H1 (cell line): ENCODE measurements at regions not wholly inside any gene's neighbourhood (a gene's known extent, or its start where the extent isn't known, plus 50 kb on each side); places are given as distances from the start of the nearest gene placed in this dataset.
"Not testable (repeated sequence)": the region's sequence is repeated elsewhere in the genome, so short reads cannot be mapped to it uniquely, and the experiment has no call there.

ENCODE experiments used
- CTCF ChIA-PET: fragments of 300-600 bp; sonication (Branson Sonifier 250); formaldehyde crosslinking; loops from one replicate; lab custom pipeline; 2021; ENCODE audit not compliant: partially characterized antibody; lab: Charles Lee
- POLR2A ChIA-PET: fragments of 300-600 bp; sonication (Branson Sonifier 250); formaldehyde crosslinking; loops from one replicate; lab custom pipeline; 2021; ENCODE audit warnings: inconsistent platforms; ENCODE audit not compliant: partially characterized antibody; lab: Charles Lee
- DNase-seq, 2 experiments: peaks; one replicate each; pipeline versions ENCODE4 v3.0.0 to v3.0.0-alpha.2; 2010 to 2022; ENCODE audit warnings: low spot score in 2 of 2, low read depth in 1 of 2, mixed read lengths in 1 of 2
- FAIRE-seq: peaks from 2 replicates; lab custom pipeline; 2011; peaks lifted over from hg19 to GRCh38; lab: Jason Lieb, UNC
- H2AFZ ChIP-seq: 2 replicates; pipeline ENCODE4 v1.8.1; 2012; ENCODE audit warnings: low read length, inconsistent platforms
- H2AK5ac ChIP-seq: 2 replicates; pipeline ENCODE4 v1.6.1; 2013; ENCODE audit warnings: low read depth, low read length
- H2BK120ac ChIP-seq: replicated peaks from 2 replicates; pipeline ENCODE3; 2013; ENCODE audit warnings: low read depth, low read length, inconsistent platforms
- H2BK12ac ChIP-seq: 2 replicates; pipeline ENCODE4 v1.6.1; 2013; ENCODE audit warnings: low read depth, low read length
- H2BK15ac ChIP-seq: 2 replicates; pipeline ENCODE4 v1.6.1; 2013; ENCODE audit warnings: low read length
- H2BK20ac ChIP-seq: 2 replicates; pipeline ENCODE4 v1.6.1; 2013; ENCODE audit warnings: low read length
- H2BK5ac ChIP-seq: 2 replicates; pipeline ENCODE4 v1.6.1; 2013; ENCODE audit warnings: low read depth, low read length
- H3K14ac ChIP-seq: 2 replicates; pipeline ENCODE4 v1.6.1; 2013; ENCODE audit warnings: inconsistent platforms; ENCODE audit not compliant: insufficient read length
- H3K18ac ChIP-seq: 2 replicates; pipeline ENCODE4 v1.6.1; 2013; ENCODE audit warnings: low read length; ENCODE audit errors: extremely low read depth
- H3K23ac ChIP-seq: 2 replicates; pipeline ENCODE4 v1.6.1; 2013; ENCODE audit warnings: inconsistent platforms; ENCODE audit not compliant: insufficient read length
- H3K23me2 ChIP-seq: 2 replicates; pipeline ENCODE4 v1.6.1; 2013; ENCODE audit warnings: low read depth, low read length
- H3K27ac ChIP-seq: 2 replicates; pipeline ENCODE4 v1.6.1; 2011; ENCODE audit warnings: low read depth, low read length, inconsistent platforms
- H3K27me3 ChIP-seq, 4 experiments: replicated peaks in 1 of 4; 1 replicate in 1 of 4; 2 replicates in 3 of 4; pipeline versions ENCODE4 v1.6.1 to v1.8.1; 2011 to 2013; ENCODE audit warnings: low read length in 3 of 4, mild to moderate bottlenecking in 3 of 4, inconsistent platforms in 2 of 4, mixed read lengths in 2 of 4, moderate library complexity in 1 of 4; ENCODE audit not compliant: control insufficient read depth in 3 of 4, insufficient read depth in 3 of 4; ENCODE audit errors: extremely low read depth in 1 of 4
- H3K36me3 ChIP-seq, 4 experiments: 2 replicates each; pipeline versions ENCODE4 v1.6.1 to v1.8.1; 2011 to 2013; ENCODE audit warnings: mild to moderate bottlenecking in 4 of 4, low read length in 3 of 4, moderate library complexity in 2 of 4, control low read depth in 1 of 4, inconsistent platforms in 1 of 4; ENCODE audit not compliant: insufficient read depth in 4 of 4, control insufficient read depth in 2 of 4
- H3K4ac ChIP-seq: replicated peaks from 2 replicates; pipeline ENCODE3; 2013; ENCODE audit warnings: low read length, low read depth, mixed read lengths, inconsistent platforms; ENCODE audit not compliant: insufficient read length
- H3K4me1 ChIP-seq, 4 experiments: replicated peaks in 1 of 4; 1 replicate in 1 of 4; 2 replicates in 3 of 4; pipeline versions ENCODE4 v1.6.1 to v1.8.1; 2011 to 2013; ENCODE audit warnings: low read length in 3 of 4, inconsistent platforms in 2 of 4, mixed read lengths in 1 of 4; ENCODE audit not compliant: insufficient read depth in 4 of 4, control insufficient read depth in 3 of 4
- H3K4me2 ChIP-seq, 2 experiments: 2 replicates each; pipeline versions ENCODE4 v1.6.1 to v1.8.1; 2011 to 2013; ENCODE audit warnings: low read depth in 2 of 2, low read length in 2 of 2, control low read depth in 1 of 2, inconsistent platforms in 1 of 2, mild to moderate bottlenecking in 1 of 2; ENCODE audit not compliant: insufficient read depth in 1 of 2
- H3K4me3 ChIP-seq, 4 experiments: fragments of 200-600, 300-600 bp in 1 of 4; sonication (generic), shearing (Covaris generic), sonication (Bioruptor Twin) in 1 of 4; 2 replicates each; pipeline versions ENCODE4 v1.5.1 to v1.8.1; 2011 to 2016; ENCODE audit warnings: low read length in 4 of 4, low read depth in 3 of 4, control low read depth in 2 of 4, inconsistent platforms in 2 of 4, mild to moderate bottlenecking in 2 of 4, mixed read lengths in 1 of 4, moderate library complexity in 1 of 4; ENCODE audit not compliant: insufficient read depth in 2 of 4; ENCODE audit errors: extremely low read depth in 1 of 4
- H3K56ac ChIP-seq: replicated peaks from 2 replicates; pipeline ENCODE3; 2013; ENCODE audit warnings: low read depth, mild to moderate bottlenecking, mixed read lengths, low read length, inconsistent platforms; ENCODE audit not compliant: insufficient read length
- H3K79me1 ChIP-seq: 2 replicates; pipeline ENCODE4 v1.6.1; 2013; ENCODE audit warnings: low read depth, low read length, control low read depth
- H3K79me2 ChIP-seq, 2 experiments: 2 replicates each; pipeline versions ENCODE4 v1.6.1 to v1.8.1; 2012 to 2013; ENCODE audit warnings: low read length in 2 of 2, mild to moderate bottlenecking in 2 of 2, inconsistent platforms in 1 of 2; ENCODE audit not compliant: insufficient read depth in 2 of 2, control insufficient read depth in 1 of 2
- H3K9ac ChIP-seq, 4 experiments: replicated peaks in 1 of 4; 1 replicate in 1 of 4; 2 replicates in 3 of 4; pipeline versions ENCODE4 v1.6.1 to v1.8.1; 2011 to 2013; ENCODE audit warnings: low read depth in 3 of 4, low read length in 3 of 4, control low read depth in 2 of 4, mild to moderate bottlenecking in 2 of 4, moderate library complexity in 2 of 4, inconsistent platforms in 1 of 4; ENCODE audit errors: extremely low read depth in 1 of 4
- H3K9me3 ChIP-seq, 2 experiments: 2 replicates each; pipeline versions ENCODE4 v1.6.1 to v1.8.1; 2012 to 2013; ENCODE audit warnings: mild to moderate bottlenecking in 2 of 2, moderate library complexity in 2 of 2, control low read depth in 1 of 2, inconsistent platforms in 1 of 2, low read depth in 1 of 2, low read length in 1 of 2, mixed read lengths in 1 of 2; ENCODE audit not compliant: insufficient read depth in 2 of 2
- H4K20me1 ChIP-seq, 2 experiments: replicated peaks in 1 of 2; 2 replicates each; pipeline versions ENCODE3 to v1.8.1; 2011 to 2013; ENCODE audit warnings: inconsistent platforms in 2 of 2, low read length in 2 of 2, mild to moderate bottlenecking in 1 of 2; ENCODE audit not compliant: insufficient read depth in 2 of 2, control insufficient read depth in 1 of 2
- H4K5ac ChIP-seq: 2 replicates; pipeline ENCODE4 v1.6.1; 2013; ENCODE audit warnings: low read length, low read depth, mixed read lengths, inconsistent platforms; ENCODE audit not compliant: insufficient read length
- H4K8ac ChIP-seq: 2 replicates; pipeline ENCODE4 v1.8.0; 2013; ENCODE audit warnings: mild to moderate bottlenecking, moderate library complexity, low read length, inconsistent platforms; ENCODE audit not compliant: insufficient read depth; ENCODE audit errors: extremely low read depth
- H4K91ac ChIP-seq: replicated peaks from 2 replicates; pipeline ENCODE3; 2013; ENCODE audit warnings: low read length, mixed read lengths, inconsistent platforms; ENCODE audit not compliant: insufficient read length
- WGBS, 2 experiments: shearing (Covaris generic) in 1 of 2; methylation state at CpG; one replicate each; pipeline versions ENCODE4 v1.1.6 to v1.1.7; 2013 to 2015; ENCODE audit warnings: low lambda C conversion rate in 2 of 2, mixed read lengths in 2 of 2, inconsistent platforms in 1 of 2, low coverage in 1 of 2, missing lambda C conversion rate in 1 of 2; ENCODE audit not compliant: insufficient replicate concordance in 2 of 2, insufficient coverage in 1 of 2, insufficient read length in 1 of 2; ENCODE audit errors: extremely low coverage in 1 of 2, missing lambda C conversion rate in 1 of 2; 5-methylcytosine and 5-hydroxymethylcytosine counted together

DNA sequence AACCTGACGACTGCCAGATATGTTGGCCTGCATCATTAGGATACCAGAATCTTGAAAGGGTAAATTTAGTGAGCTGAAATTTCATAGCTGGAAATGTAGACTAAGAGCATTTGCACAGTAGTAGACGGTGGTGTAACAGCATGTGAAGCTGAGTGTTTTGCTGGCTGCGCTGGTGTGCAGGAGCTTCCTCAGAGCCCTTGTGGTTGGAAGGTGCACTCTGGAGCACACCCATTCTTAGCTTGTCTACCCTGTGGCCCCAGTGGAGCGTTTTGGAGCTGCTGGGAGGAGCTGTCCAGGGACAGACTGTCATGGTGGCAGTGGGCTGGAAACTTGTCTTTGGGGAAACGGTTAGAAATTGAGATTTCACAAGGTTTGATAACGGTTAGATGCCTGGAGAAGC, 82.8 kb downstream of the NPIPB11 start:
- H3K4me2 ChIP-seq, H3K4me1 ChIP-seq, H2AK5ac ChIP-seq, H4K91ac ChIP-seq, H3K14ac ChIP-seq, H3K56ac ChIP-seq, POLR2A ChIA-PET, H3K4ac ChIP-seq, H2BK5ac ChIP-seq, H2BK20ac ChIP-seq, H3K36me3 ChIP-seq, DNase-seq, H3K23me2 ChIP-seq, H3K79me2 ChIP-seq, H3K18ac ChIP-seq, H2BK15ac ChIP-seq, FAIRE-seq, H3K27ac ChIP-seq, H3K27me3 ChIP-seq, H3K9me3 ChIP-seq, H3K4me3 ChIP-seq, H2BK12ac ChIP-seq, H3K9ac ChIP-seq, H4K5ac ChIP-seq, H3K23ac ChIP-seq, H4K20me1 ChIP-seq, H2AFZ ChIP-seq, H3K79me1 ChIP-seq, H4K8ac ChIP-seq, H2BK120ac ChIP-seq: not testable (repeated sequence)
- CTCF ChIA-PET = interaction anchor here (0.6 to 1.0 kb wide), 2 partner anchors 26 to 67 kb away, joined by 3 read pairs; no protein-coding TSS in a partner anchor
- 87% methylated on average over 6 of the region's 6 CpGs; no CpG with 5 or more reads in 1 of the 2 experiments for WGBS, 2 experiments
